NCI-H345 treated with DMSO at 0.1 percent for 48 hours (cell line): ENCODE measurements at regions not wholly inside any gene's neighbourhood (a gene's known extent, or its start where the extent isn't known, plus 50 kb on each side); places are given as distances from the start of the nearest gene placed in this dataset.
"Not testable (repeated sequence)": the region's sequence is repeated elsewhere in the genome, so short reads cannot be mapped to it uniquely, and the experiment has no call there.

ENCODE experiments used
- DNase-seq: peaks from one replicate; lab custom pipeline; 2025; ENCODE audit not compliant: unreplicated experiment; lab: John Stamatoyannopoulos, UW

- DNase-seq, result not testable (repeated sequence)
These were observed 191.2 kb upstream of the ZNF804A start for GRCh38 chr2:184407041-184407630.

DNA sequence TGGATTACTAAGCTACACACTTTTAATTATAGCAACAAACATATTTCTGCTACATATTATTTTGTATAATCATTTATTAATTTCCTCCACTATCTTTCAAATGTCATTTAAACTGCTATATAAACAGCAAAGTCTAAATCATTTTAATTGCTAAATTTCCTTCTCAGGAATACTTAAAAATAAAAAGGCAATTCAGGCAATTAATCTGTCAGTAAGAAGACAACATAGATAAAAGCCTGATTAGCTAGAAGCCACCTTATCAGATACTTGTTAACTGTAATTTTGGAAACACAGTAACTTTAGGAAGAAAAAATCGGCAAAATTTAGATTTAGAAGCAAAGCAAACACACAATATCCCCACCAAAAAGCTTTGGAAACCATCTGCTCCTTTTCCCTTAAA, 188.2 kb upstream of the ZNF804A start:
- DNase-seq, result no peak

DNA sequence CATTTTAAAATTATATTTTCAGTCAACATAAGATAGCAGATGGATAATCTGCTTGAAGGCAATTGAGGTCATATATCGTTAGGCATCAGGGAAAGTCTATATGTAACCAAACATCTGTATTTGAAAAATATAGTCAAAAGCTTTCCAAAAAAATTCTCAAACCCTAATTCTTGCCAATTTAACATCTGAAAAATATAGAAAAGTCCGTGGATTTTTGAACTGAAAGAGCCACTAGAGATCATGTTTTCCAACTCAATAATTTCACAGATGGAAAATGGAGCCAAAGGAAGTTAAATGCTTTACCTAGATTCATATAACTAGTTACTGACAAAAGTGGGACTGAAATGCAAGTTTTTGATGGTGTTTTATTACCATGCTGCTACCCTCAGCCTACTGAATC, 185.1 kb upstream of the ZNF804A start:
- no peak for DNase-seq

GRCh38 chr2:184413671-184414229, 184.6 kb upstream of the ZNF804A start:
- no peak for DNase-seq

GRCh38 chr2:184416146-184416913, 182.0 kb upstream of the ZNF804A start:
- no peak for DNase-seq

DNA sequence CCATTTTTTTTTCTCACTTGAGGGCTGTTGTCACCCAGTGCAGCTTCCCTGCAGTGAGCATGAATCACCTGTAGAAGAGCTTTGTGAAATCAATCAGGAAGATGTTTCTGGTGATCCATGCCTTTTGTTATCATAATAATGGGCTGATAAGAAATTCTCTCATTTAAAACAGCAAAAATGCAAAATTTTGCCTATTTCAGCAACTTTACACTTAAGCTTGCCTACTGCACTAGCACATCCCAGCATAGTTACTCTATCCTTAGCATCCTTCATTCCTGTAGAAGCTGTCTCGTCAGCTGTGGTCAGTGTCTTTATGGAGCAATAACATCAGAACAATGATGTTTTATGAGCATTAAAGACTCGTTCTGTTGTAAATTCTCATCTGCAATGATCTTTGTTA, 178.6 kb upstream of the ZNF804A start:
- DNase-seq, result no peak

DNA sequence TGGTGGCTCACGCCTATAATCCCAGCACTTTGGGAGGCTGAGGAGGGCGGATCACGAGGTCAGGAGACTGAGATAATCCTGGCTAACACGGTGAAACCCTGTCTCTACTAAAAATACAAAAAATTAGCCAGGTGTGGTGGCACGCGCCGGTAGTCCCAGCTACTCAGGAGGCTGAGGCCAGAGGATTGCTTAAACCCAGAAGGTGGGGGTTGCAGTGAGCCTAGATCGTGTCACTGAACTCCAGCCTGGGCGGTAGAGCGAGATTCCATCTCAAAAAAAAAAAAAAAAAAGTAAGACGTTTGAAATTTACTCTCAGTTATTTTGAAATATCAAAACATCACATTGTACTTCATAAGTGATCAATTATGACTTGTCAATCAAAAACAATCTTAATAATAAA, 176.9 kb upstream of the ZNF804A start:
- DNase-seq, result not testable (repeated sequence)

GRCh38 chr2:184425083-184425482, 173.2 kb upstream of the ZNF804A start:
- DNase-seq, result no peak

GRCh38 chr2:184444217-184444616, 154.1 kb upstream of the ZNF804A start:
- no peak for DNase-seq

- no peak for DNase-seq
These were observed 153.6 kb upstream of the ZNF804A start for GRCh38 chr2:184444623-184445223.

DNA sequence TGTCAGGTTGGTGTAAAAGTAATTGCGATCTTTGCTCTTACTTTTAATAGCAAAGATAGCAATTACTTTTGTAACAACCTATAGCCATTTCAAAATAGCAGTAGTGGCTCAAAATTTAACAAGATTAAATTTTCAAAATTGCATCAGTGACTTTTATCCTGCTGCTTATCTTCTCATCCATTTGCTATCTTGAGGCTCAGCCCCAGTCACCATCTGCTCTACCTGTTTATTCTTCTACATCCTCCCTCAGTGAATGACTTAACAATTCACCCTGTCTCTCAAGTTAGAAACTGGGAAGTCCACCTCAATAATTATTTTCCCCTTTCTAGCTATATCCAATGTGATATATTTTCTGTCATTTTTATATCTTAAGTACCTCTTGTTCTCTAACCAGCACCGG, 148.6 kb upstream of the ZNF804A start:
- DNase-seq, result no peak

DNA sequence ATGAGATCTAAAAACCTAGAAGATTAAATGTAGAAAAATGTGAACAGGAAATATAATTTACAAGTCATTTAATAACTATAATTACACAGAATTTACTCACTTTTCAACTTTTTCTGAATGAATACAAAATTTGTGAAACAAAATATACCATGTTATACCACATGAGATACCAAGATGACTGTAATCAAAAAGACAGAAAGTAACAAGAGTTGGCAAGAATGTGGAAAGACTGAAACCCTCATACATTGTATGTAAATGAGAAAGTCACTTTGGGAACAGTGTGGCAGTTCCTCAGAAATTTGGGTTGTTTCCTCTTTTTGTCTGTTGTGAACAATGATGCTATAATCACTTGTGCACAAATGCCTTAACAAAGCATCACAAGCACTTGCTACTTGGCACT, 145.4 kb upstream of the ZNF804A start:
- no peak for DNase-seq

GRCh38 chr2:184455624-184456023, 142.7 kb upstream of the ZNF804A start:
- DNase-seq, result no peak

GRCh38 chr2:184456693-184457092, 141.6 kb upstream of the ZNF804A start:
- DNase-seq, result not testable (repeated sequence)

DNA sequence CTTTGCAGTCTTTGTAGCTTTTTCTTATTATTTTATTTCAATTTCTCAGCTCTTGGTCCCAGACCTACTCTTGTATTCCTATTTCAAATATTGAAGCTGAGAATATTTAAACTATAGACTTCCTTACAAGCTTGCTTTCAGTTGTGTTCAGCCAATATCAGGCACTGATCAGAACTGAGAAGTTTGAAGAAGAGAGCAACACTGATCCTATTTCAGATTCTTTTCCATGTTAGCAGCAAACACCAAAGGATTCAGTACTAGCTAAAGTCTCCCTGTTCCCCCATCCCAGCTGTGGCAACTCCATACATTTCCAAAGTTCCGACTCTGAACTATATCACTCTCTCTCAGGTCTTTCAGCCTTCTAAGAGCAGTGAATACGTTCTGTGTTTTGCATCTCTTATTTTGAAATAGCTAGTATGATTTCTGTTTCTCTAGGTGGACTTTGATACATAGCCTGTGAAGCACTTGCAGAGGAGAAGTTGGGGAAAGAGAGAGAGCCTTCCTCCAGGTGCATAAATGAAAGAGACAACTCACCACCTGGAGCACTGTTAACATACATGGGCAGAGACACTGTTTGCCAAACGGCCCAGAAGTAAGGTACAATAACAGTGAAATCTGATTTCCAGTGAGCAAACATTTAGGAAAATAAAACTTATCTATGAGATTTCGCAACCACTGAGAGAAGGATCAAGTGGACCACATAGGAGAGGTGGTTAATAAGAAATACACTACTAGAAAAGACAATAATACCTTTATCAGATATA, 135.0 kb upstream of the ZNF804A start:
- DNase-seq, result no peak

GRCh38 chr2:184463866-184464248, 134.5 kb upstream of the ZNF804A start:
- DNase-seq, result no peak

DNA sequence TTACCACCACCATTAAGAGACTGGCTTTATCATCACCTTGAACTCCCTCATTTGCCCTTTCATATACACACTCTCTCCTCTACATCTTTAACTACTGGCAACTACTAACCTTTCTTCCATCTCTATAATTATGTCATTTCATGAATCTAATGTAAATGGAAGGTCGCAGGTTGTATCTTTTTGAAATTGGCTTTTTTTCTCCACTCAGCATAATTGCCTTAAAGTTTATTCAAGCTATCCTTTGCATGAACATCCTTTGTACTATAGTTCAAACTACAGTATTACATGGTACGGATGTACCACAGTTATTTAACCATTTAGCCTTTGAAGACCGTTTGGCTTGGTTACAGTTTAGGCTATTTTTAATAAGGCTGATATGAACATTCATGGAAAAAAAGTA, 129.5 kb upstream of the ZNF804A start:
- no peak for DNase-seq

DNA sequence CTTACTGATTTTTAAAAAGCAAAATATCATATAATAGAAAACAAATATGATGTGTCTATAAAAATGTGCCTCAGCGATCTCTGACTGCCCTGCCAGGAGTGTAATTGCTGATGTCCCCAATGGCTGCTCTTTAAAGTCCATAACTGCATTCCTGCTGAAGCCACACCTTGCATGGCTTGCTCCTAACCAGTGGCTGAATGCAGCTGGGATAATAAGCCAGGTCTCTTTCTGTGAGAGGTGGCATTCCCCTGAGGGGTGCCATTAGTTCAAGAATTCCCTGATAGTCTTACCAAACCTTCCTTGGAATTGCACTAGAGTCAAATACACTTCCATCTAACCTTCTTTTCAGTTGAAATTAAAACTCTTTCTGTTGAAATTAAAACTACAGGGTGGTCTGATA, 125.8 kb upstream of the ZNF804A start:
- DNase-seq, result no peak

DNA sequence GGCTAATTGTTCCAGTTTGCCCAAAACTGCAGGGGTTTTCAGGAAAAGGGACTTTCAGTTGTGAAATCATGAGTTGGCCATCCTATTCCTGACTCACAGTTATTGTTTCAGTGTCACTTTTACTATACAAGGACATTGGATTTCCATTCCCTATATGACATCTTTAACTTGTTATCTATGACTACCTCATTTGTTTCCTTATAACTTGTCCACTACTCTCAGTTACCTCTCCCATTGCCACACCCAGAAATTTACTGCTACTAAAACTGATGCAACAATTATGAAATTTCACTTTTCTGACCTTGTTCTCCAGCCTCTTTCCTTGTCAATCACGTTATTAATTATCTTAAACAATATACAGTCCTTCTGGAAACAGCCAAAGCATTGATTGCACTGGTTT, 116.5 kb upstream of the ZNF804A start:
- no peak for DNase-seq

DNA sequence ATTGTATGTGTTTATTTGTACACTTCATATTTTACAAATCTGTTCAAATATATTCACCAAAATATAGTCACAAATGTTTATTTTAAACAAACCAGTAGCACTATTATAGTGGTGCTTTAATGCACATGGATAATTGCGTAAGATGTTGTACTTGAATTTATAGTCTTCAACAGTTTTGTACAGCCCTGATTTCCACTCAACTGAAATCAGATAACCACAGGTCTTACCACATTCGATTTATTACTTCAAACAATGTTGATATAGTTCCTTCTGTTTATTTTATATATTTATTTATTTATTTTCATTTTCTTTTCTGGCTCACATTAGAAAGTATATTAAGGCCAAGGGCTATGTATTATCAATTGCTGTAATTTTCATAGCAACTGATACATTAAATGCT, 99.4 kb upstream of the ZNF804A start:
- no peak for DNase-seq

DNA sequence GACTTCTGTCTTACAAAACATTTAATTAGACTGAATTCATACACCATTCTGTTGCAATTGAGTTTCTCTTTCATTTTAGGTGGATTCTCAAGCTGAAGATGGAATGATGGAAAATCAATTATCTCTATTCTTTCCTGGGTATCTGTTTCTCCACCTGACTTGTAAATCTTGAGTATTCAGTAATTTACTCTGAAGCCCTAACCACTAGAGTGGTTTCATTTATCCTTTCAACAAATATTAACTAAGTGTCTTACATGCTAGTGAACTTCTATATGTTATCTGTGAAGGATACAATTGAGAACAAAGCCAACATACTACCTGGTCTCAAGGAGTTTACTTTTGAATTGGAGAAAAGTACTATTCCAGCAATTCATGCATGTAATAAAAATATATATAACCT, 94.1 kb upstream of the ZNF804A start:
- no peak for DNase-seq
